ENCODE measurements at regions not wholly inside any gene's neighbourhood (a gene's known extent, or its start where the extent isn't known, plus 50 kb on each side); places are given as distances from the start of the nearest gene placed in this dataset.

GRCh38 chr22:26985206-26985605, 327.8 kb downstream of the MIAT start:
- no peak overlapping the region for H3K4me3 ChIP-seq
- no peaks in the 10 kb centered on the region for H3K27me3 ChIP-seq
- no peaks in the 10 kb centered on the region for H3K9me3 ChIP-seq
- TF ChIP-seq POLR2A (IDR thresholded peaks at IDR 0.05) (no peak), CTCF (IDR thresholded peaks at IDR 0.05) (no peak)
- no peak overlapping the region for H3K27ac ChIP-seq
- H3K36me3 ChIP-seq = no peaks in the 10 kb centered on the region
- DNase-seq = no peak
- no peaks in the 10 kb centered on the region for H3K4me1 ChIP-seq

GRCh38 chr22:26985931-26986782, 328.8 kb downstream of the MIAT start:
- DNase-seq = no peak
- Histone ChIP-seq H3K4me1 (no peaks in the 10 kb centered on the region), H3K27me3 (no peaks in the 10 kb centered on the region), H3K9me3 (no peaks in the 10 kb centered on the region), H3K36me3 (no peaks in the 10 kb centered on the region), H3K27ac (no peak overlapping the region), H3K4me3 (no peak overlapping the region)
- TF ChIP-seq POLR2A (IDR thresholded peaks at IDR 0.05) = no peak
- TF ChIP-seq CTCF (IDR thresholded peaks at IDR 0.05) = no peak

- no peaks in the 10 kb centered on the region for H3K36me3 ChIP-seq
- no peak overlapping the region for H3K4me3 ChIP-seq
- no peaks in the 10 kb centered on the region for H3K4me1 ChIP-seq
- no peak for DNase-seq
- TF ChIP-seq CTCF (IDR thresholded peaks at IDR 0.05) (no peak), POLR2A (IDR thresholded peaks at IDR 0.05) (no peak)
- H3K9me3 ChIP-seq = no peaks in the 10 kb centered on the region
- no peaks in the 10 kb centered on the region for H3K27me3 ChIP-seq
- no peak overlapping the region for H3K27ac ChIP-seq
Observed at GRCh38 chr22:26986884-26987283, 329.5 kb downstream of the MIAT start.

GRCh38 chr22:26990503-26991189, 333.3 kb downstream of the MIAT start:
- Histone ChIP-seq H3K4me1 (no peaks in the 10 kb centered on the region), H3K4me3 (no peak overlapping the region), H3K9me3 (no peaks in the 10 kb centered on the region), H3K36me3 (no peaks in the 10 kb centered on the region), H3K27ac (no peak overlapping the region), H3K27me3 (no peaks in the 10 kb centered on the region)
- no peak for DNase-seq
- TF ChIP-seq POLR2A (IDR thresholded peaks at IDR 0.05) (no peak), CTCF (IDR thresholded peaks at IDR 0.05) (no peak)

GRCh38 chr22:26992556-26992955, 335.2 kb downstream of the MIAT start:
- no peak for DNase-seq
- no peak for TF ChIP-seq CTCF (IDR thresholded peaks at IDR 0.05)
- TF ChIP-seq POLR2A (IDR thresholded peaks at IDR 0.05) = no peak
- Histone ChIP-seq H3K36me3 (no peaks in the 10 kb centered on the region), H3K9me3 (no peaks in the 10 kb centered on the region), H3K4me3 (no peak overlapping the region), H3K4me1 (no peaks in the 10 kb centered on the region), H3K27me3 (no peaks in the 10 kb centered on the region), H3K27ac (no peak overlapping the region)

All from Peyer's patch (tissue), 4 donors.